ENCODE measurements at regions not wholly inside any gene's neighbourhood (a gene's known extent, or its start where the extent isn't known, plus 50 kb on each side); places are given as distances from the start of the nearest gene placed in this dataset.

DNA sequence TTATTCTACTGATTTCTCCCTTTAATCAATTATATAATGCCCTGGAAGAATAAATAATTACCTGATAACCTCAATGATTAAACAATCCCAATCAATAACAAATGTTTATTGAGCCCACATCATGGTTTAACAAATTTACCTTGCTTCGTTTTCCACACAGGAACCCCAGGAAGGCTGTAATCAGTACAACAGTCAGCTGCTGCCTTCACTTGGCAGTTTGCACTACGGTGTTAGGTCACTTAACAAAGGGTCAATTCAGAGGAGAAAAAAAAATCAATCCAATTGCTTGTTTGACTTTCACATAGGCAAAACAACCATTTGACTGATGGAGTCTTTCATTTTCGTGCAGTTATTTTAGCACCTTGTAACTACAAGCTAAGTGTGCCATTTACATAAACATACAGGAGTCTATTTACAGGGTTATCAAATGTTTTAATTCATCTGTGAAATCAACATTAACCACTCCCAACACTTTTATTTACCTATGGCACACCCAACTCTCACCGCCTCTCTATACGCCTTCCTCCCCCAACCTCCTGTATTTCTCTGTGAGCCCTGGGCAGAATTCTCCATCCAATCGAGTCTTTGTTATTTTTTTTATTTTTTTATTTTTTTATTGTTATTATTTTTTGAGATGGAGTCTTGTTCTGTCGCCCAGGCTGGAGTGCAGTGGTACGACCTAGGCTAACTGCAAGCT is 140.4 kb upstream of the TAB2 start:
- Mint-ChIP-seq H3K4me3 (no peak overlapping the region), H3K4me1 (no peaks in the 10 kb centered on the region), H3K27ac (no peak overlapping the region), H3K9me3 (peaks cover 8% of the 10 kb centered on the region), H3K27me3 (ENCODE audit: low read depth) (peaks cover 4% of the 10 kb centered on the region), H3K36me3 (ENCODE audit: low read depth) (no peaks in the 10 kb centered on the region)
- TF ChIP-seq, protein P1, sequence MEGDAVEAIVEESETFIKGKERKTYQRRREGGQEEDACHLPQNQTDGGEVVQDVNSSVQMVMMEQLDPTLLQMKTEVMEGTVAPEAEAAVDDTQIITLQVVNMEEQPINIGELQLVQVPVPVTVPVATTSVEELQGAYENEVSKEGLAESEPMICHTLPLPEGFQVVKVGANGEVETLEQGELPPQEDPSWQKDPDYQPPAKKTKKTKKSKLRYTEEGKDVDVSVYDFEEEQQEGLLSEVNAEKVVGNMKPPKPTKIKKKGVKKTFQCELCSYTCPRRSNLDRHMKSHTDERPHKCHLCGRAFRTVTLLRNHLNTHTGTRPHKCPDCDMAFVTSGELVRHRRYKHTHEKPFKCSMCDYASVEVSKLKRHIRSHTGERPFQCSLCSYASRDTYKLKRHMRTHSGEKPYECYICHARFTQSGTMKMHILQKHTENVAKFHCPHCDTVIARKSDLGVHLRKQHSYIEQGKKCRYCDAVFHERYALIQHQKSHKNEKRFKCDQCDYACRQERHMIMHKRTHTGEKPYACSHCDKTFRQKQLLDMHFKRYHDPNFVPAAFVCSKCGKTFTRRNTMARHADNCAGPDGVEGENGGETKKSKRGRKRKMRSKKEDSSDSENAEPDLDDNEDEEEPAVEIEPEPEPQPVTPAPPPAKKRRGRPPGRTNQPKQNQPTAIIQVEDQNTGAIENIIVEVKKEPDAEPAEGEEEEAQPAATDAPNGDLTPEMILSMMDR (IDR thresholded peaks at IDR 0.05; ENCODE audit: unreplicated experiment in 3 of 3), result no peak

DNA sequence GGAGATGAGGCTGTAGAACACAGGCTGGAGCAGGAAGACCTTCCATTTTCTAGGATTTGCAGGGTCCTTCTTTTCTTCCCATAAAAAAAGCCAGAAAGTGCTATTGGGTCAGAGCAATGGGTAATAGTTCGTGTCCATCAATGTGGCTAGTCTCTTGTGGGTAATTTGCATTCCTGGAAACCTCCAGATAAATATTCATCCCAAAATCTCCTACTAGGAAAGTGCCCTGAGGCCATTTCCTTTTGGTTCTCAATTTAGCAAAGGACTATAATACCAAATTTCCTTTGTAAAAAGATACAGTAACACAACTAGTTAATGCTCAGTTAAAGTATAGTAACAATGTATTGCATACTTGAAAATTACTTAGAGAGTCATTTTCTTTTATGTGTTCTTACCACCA is 138.1 kb upstream of the TAB2 start:
- TF ChIP-seq, protein P1 (IDR thresholded peaks at IDR 0.05; ENCODE audit: unreplicated experiment in 3 of 3), result no peak
- no peaks in the 10 kb centered on the region for H3K27me3 Mint-ChIP-seq (ENCODE audit: low read depth)
- H3K9me3 Mint-ChIP-seq, result peaks cover 8% of the 10 kb centered on the region
- no peak overlapping the region for H3K4me3 Mint-ChIP-seq
- no peaks in the 10 kb centered on the region for H3K36me3 Mint-ChIP-seq (ENCODE audit: low read depth)
- no peaks in the 10 kb centered on the region for H3K4me1 Mint-ChIP-seq
- no peak overlapping the region for H3K27ac Mint-ChIP-seq

DNA sequence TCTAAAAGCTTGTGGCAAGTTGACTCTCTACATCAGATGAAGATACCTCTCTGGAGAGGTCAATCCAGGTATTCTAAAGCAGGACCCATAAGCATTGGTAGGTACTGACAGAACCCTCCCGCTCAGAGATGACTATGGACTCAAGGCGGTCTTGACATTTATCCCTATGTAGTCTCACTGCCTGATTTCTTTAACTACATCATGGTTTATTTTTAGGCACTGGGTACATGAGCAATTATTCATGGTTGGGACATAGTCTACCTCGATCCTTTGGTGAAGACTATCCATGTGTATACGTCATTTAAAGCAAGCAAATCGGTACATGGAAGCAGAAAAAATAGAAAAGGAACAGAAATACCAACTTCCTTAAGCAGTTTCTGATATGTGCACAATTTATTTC is 136.2 kb upstream of the TAB2 start:
- Mint-ChIP-seq H3K27ac (no peak overlapping the region), H3K4me3 (no peak overlapping the region), H3K4me1 (no peaks in the 10 kb centered on the region), H3K27me3 (ENCODE audit: low read depth) (no peaks in the 10 kb centered on the region), H3K9me3 (peaks cover 18% of the 10 kb centered on the region), H3K36me3 (ENCODE audit: low read depth) (peaks cover 4% of the 10 kb centered on the region)
- TF ChIP-seq, protein P1 (IDR thresholded peaks at IDR 0.05; ENCODE audit: unreplicated experiment in 3 of 3), result no peak

DNA sequence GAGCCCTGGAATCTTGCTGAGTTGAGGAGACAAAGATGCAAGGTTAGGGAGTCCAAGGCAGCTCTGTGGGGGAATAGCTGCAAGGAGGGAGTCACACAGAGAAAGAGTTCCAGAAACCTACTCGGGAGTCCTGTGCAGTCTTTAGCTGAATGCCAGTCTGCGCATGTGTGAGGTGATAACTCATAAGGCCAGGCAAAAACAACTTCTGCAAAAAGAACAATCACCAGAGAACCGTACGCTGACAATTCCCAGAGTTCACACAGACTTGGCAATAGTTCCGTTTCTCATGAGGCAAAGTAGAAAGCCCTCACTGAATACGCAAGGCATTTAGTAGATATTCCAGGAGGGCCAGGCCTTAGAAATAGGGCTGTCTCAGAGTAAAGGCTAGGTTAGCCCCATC is 135.2 kb upstream of the TAB2 start:
- Mint-ChIP-seq H3K4me1 (no peaks in the 10 kb centered on the region), H3K9me3 (peaks cover 15% of the 10 kb centered on the region), H3K27me3 (ENCODE audit: low read depth) (no peaks in the 10 kb centered on the region), H3K36me3 (ENCODE audit: low read depth) (peaks cover 4% of the 10 kb centered on the region), H3K27ac (peak overlapping the region in 1 of 3 experiments; percentile 59), H3K4me3 (no peak overlapping the region)
- TF ChIP-seq, protein P1 (IDR thresholded peaks at IDR 0.05; ENCODE audit: unreplicated experiment in 3 of 3), result no peak

DNA sequence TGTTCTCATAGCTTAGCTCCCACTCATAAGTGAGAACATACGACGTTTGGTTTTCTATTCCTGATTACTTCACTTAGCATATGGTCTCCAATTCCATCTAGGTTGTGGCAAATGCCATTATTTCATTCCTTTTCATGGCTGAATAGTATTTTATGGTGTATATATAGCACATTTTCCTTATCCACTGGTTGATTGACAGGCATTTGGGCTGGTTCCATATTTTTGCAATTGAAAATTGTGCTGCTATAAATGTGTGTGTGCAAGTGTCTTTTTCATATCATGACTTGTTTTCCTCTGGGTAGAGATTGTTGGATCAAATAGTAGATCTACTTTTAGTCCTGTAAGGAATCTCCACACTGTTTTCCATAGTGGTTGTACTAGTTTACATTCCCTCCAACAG is 133.0 kb upstream of the TAB2 start:
- H3K9me3 Mint-ChIP-seq, result peaks cover 37% of the 10 kb centered on the region
- H3K36me3 Mint-ChIP-seq (ENCODE audit: low read depth), result peaks cover 4% of the 10 kb centered on the region
- no peaks in the 10 kb centered on the region for H3K4me1 Mint-ChIP-seq
- H3K27me3 Mint-ChIP-seq (ENCODE audit: low read depth), result peaks cover 4% of the 10 kb centered on the region
- H3K27ac Mint-ChIP-seq, result no peak overlapping the region
- TF ChIP-seq, protein P1 (IDR thresholded peaks at IDR 0.05; ENCODE audit: unreplicated experiment in 3 of 3), result no peak
- H3K4me3 Mint-ChIP-seq, result no peak overlapping the region

DNA sequence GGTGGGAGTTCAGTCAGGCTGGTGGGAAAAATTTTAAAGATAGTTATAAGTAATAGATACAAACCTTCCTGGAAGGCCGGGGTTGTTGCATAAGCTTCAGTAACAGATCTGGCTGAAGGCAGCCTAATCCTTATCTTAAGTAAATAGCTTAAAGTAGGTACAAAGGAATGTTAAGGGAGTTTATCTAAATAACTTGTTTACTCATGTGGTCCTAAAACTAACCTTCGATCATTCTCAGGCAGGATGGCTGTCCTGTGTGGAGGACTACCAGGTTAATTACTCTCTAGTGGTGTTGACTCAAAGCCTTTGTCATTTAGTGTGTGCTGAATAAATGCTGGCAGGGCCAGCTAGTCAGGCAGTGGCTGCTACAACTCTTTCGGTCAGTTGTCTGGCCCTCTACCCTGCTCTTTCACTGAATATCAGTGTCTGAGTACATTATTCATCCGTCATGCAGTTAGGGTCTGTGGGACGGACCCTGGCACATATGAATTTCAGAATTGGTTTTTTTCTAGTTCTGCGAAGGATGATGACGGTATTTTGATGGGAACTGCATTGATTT is 131.6 kb upstream of the TAB2 start:
- Mint-ChIP-seq H3K27me3 (ENCODE audit: low read depth) (peaks cover 4% of the 10 kb centered on the region), H3K4me1 (no peaks in the 10 kb centered on the region), H3K9me3 (peaks cover 47% of the 10 kb centered on the region), H3K4me3 (no peak overlapping the region), H3K36me3 (ENCODE audit: low read depth) (peaks cover 4% of the 10 kb centered on the region), H3K27ac (no peak overlapping the region)
- TF ChIP-seq, protein P1 (IDR thresholded peaks at IDR 0.05; ENCODE audit: unreplicated experiment in 3 of 3), result no peak
